Caco-2 (cell line): ENCODE measurements at regions not wholly inside any gene's neighbourhood (a gene's known extent, or its start where the extent isn't known, plus 50 kb on each side); places are given as distances from the start of the nearest gene placed in this dataset.

Source experiments
- BruUV-seq: library from RNA; stranded (reverse); fragments of 400-500 nt; replicated peaks from 2 replicates; lab custom pipeline; 2021; lab: Mats Ljungman, UMichigan
- CTCF ChIA-PET: fragments of 300-600 bp; sonication (Branson Sonifier 250); formaldehyde crosslinking; loops from one replicate; lab custom pipeline; 2022; ENCODE audit warnings: antibody characterized with exemption; lab: Charles Lee
- POLR2A ChIA-PET: fragments of 300-600 bp; sonication (Branson Sonifier 250); formaldehyde crosslinking; loops from one replicate; lab custom pipeline; 2022; ENCODE audit warnings: antibody characterized with exemption; lab: Charles Lee
- DNase-seq, 2 experiments: peaks; one replicate each; pipeline versions ENCODE4 v3.0.0 to v3.0.0-alpha.2; 2020 to 2022
- H3K27me3 ChIP-seq: replicated peaks from 2 replicates; pipeline ENCODE4 v1.6.0; 2011; ENCODE audit warnings: low read length; ENCODE audit not compliant: control insufficient read depth, insufficient read depth
- H3K36me3 ChIP-seq: 2 replicates; pipeline ENCODE4 v1.5.1; 2011; ENCODE audit warnings: low read length; ENCODE audit not compliant: control insufficient read depth, insufficient read depth
- H3K4me1 ChIP-seq: fragments of 250-450 bp; sonication (Bioruptor Pico); 2 replicates; pipeline ENCODE4 v1.5.1; 2020; ENCODE audit warnings: mild to moderate bottlenecking
- H3K4me3 ChIP-seq: 2 replicates; pipeline ENCODE4 v1.5.1; 2011; ENCODE audit warnings: low read depth, mild to moderate bottlenecking, control low read depth, low read length
- H3K9me3 ChIP-seq: fragments of 250-450 bp; sonication (Bioruptor Pico); 2 replicates; pipeline ENCODE4 v1.5.1; 2020; ENCODE audit warnings: mild to moderate bottlenecking, moderate library complexity
- H3K27ac Mint-ChIP-seq: one replicate; pipeline ENCODE4 v1.8.0; 2022; ENCODE audit warnings: mixed read lengths; ENCODE audit not compliant: unreplicated experiment
- H3K27me3 Mint-ChIP-seq: one replicate; pipeline ENCODE4 v1.8.0; 2022; ENCODE audit warnings: mixed read lengths; ENCODE audit not compliant: insufficient read depth, unreplicated experiment
- H3K36me3 Mint-ChIP-seq: one replicate; pipeline ENCODE4 v1.8.0; 2022; ENCODE audit warnings: mild to moderate bottlenecking, mixed read lengths; ENCODE audit not compliant: insufficient read depth, unreplicated experiment
- H3K4me1 Mint-ChIP-seq: one replicate; pipeline ENCODE4 v1.8.0; 2022; ENCODE audit warnings: low read depth, mixed read lengths; ENCODE audit not compliant: unreplicated experiment
- H3K4me3 Mint-ChIP-seq: one replicate; pipeline ENCODE4 v1.8.0; 2022; ENCODE audit warnings: mild to moderate bottlenecking, moderate library complexity, mixed read lengths; ENCODE audit not compliant: unreplicated experiment
- H3K9me3 Mint-ChIP-seq: one replicate; pipeline ENCODE4 v1.8.0; 2022; ENCODE audit warnings: mixed read lengths; ENCODE audit not compliant: unreplicated experiment
- intact Hi-C: fragments of 100-400 bp; cut with micrococcal nuclease; formaldehyde crosslinking; loops from one replicate; pipeline ENCODE4 v1.10.0; 2022; ENCODE audit not compliant: unreplicated experiment
- TF ChIP-seq, protein P1 (sequence below), 2 experiments: fragments of 200-600 bp in 1 of 2; IDR thresholded peaks; 1 replicate in 1 of 2; 2 replicates in 1 of 2; pipeline versions ENCODE4 v1.5.1 to v1.8.0; 2011 to 2022; ENCODE audit warnings: antibody characterized with exemption in 1 of 2, control low read depth in 1 of 2, inconsistent platforms in 1 of 2, low read depth in 1 of 2, low read length in 1 of 2, mild to moderate bottlenecking in 1 of 2, moderate library complexity in 1 of 2; ENCODE audit not compliant: insufficient read depth in 1 of 2, severe bottlenecking in 1 of 2, unreplicated experiment in 1 of 2

DNA sequence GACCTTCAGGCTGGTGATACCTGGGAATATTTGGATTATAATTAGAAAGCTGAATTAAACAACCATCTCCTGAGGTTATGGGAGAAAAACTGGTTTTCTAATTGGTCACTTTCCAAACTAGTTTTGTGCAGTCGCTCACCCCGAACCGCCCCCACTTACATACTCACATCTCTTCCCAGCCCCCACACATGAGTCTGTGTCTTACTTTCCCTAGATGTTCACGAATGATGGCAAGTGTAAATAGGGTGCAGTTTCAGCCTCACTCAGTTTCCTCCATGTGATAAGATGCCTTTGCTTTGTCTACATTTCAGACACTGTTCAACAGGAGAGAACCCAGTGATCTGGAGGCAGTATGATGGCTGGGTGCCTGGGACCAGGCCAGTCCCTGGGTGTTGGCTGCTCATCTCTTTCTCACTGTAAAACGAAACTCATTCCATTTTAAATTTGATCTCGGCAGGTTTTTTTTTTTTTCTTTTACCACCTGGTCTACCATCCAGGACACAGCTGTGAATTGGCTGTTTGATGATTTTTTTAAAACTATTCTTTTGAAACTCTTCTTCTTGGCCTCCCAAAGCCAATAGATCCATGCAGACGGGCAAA is 164.3 kb upstream of the RAB4A start:
- Mint-ChIP-seq H3K36me3 (no peaks in the 10 kb centered on the region), H3K4me1 (peaks cover 8% of the 10 kb centered on the region), H3K27me3 (no peaks in the 10 kb centered on the region), H3K4me3 (no peak overlapping the region), H3K27ac (no peak overlapping the region), H3K9me3 (no peaks in the 10 kb centered on the region)
- Histone ChIP-seq H3K9me3 (no peaks in the 10 kb centered on the region), H3K27me3 (no peaks in the 10 kb centered on the region), H3K4me1 (peaks cover 15% of the 10 kb centered on the region), H3K36me3 (no peaks in the 10 kb centered on the region), H3K4me3 (no peak overlapping the region)
- TF ChIP-seq, protein P1, sequence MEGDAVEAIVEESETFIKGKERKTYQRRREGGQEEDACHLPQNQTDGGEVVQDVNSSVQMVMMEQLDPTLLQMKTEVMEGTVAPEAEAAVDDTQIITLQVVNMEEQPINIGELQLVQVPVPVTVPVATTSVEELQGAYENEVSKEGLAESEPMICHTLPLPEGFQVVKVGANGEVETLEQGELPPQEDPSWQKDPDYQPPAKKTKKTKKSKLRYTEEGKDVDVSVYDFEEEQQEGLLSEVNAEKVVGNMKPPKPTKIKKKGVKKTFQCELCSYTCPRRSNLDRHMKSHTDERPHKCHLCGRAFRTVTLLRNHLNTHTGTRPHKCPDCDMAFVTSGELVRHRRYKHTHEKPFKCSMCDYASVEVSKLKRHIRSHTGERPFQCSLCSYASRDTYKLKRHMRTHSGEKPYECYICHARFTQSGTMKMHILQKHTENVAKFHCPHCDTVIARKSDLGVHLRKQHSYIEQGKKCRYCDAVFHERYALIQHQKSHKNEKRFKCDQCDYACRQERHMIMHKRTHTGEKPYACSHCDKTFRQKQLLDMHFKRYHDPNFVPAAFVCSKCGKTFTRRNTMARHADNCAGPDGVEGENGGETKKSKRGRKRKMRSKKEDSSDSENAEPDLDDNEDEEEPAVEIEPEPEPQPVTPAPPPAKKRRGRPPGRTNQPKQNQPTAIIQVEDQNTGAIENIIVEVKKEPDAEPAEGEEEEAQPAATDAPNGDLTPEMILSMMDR (IDR thresholded peaks at IDR 0.05; ENCODE audit: insufficient read depth in 1 of 2, low read depth in 1 of 2, low read length in 1 of 2, severe bottlenecking in 1 of 2, unreplicated experiment in 1 of 2), result no peak
- no TSS peak for BruUV-seq
- CTCF ChIA-PET, result no interaction called here
- intact Hi-C loops, result no loop called here
- POLR2A ChIA-PET, result no interaction called here
- DNase-seq, result no peak

DNA sequence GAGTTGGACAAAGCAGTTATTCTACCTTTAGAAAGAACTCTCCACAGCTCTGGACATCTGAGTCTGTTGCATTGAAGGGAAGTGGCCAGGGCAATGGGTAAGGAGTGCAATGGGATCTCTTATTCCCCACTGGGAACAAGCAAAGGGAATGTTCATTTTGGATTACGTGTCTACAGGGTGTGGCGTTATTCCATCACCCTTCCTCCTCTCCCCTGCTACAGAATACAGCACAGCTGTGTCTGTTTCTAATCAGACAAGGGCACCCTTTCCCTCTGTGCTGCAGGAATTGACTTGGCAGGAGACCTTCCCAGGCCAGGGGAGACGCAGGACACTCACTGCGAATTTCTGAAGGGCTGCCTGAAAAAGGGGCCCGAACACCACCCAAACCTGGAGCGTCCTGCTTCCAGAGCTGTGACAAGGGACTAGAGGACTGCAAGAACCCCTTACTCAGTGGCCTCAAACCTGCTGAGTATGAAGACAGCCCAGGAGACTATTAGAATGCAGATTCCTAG is 163.6 kb upstream of the RAB4A start:
- H3K4me3 ChIP-seq, result no peak overlapping the region
- TF ChIP-seq, protein P1 (IDR thresholded peaks at IDR 0.05; ENCODE audit: insufficient read depth in 1 of 2, low read depth in 1 of 2, low read length in 1 of 2, severe bottlenecking in 1 of 2, unreplicated experiment in 1 of 2), result no peak
- ChIA-PET CTCF (no interaction called here), POLR2A (no interaction called here)
- no peak for DNase-seq
- Mint-ChIP-seq H3K9me3 (no peaks in the 10 kb centered on the region), H3K4me1 (peaks cover 8% of the 10 kb centered on the region), H3K27me3 (no peaks in the 10 kb centered on the region), H3K4me3 (no peak overlapping the region), H3K36me3 (no peaks in the 10 kb centered on the region), H3K27ac (no peak overlapping the region)
- intact Hi-C loops, result no loop called here
- peaks cover 15% of the 10 kb centered on the region for H3K4me1 ChIP-seq
- H3K27me3 ChIP-seq, result no peaks in the 10 kb centered on the region
- BruUV-seq, result no TSS peak
- no peaks in the 10 kb centered on the region for H3K9me3 ChIP-seq
- H3K36me3 ChIP-seq, result no peaks in the 10 kb centered on the region

DNA sequence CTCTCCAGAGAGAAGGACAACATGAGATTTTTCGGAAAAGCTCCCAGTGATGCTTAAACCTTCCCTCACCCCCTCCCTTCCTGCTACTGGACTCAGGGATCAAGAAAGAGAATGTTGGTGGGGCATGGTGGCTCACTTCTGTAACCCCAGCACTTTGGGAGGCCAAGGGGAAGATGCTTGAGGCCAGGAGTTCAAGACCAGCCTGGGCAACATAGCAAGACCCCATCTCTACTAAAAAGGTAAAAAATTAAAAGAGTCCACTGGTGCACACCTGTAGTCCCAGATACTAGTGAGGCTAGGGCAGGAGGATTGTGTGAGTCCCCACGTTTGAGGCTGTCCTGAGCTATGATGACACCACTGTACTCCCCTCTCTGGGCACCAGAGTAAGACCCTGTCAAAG is 162.9 kb upstream of the RAB4A start:
- no TSS peak for BruUV-seq
- TF ChIP-seq, protein P1 (IDR thresholded peaks at IDR 0.05; ENCODE audit: insufficient read depth in 1 of 2, low read depth in 1 of 2, low read length in 1 of 2, severe bottlenecking in 1 of 2, unreplicated experiment in 1 of 2), result no peak
- peak overlapping the region; percentile 3 for H3K27ac Mint-ChIP-seq
- H3K36me3 Mint-ChIP-seq, result no peaks in the 10 kb centered on the region
- H3K4me1 ChIP-seq, result peaks cover 15% of the 10 kb centered on the region
- no peaks in the 10 kb centered on the region for H3K36me3 ChIP-seq
- H3K4me1 Mint-ChIP-seq, result peaks cover 8% of the 10 kb centered on the region
- no peaks in the 10 kb centered on the region for H3K9me3 Mint-ChIP-seq
- H3K27me3 ChIP-seq, result no peaks in the 10 kb centered on the region
- no peak overlapping the region for H3K4me3 ChIP-seq
- no peak overlapping the region for H3K4me3 Mint-ChIP-seq
- no peak for DNase-seq
- intact Hi-C loops, result no loop called here
- H3K27me3 Mint-ChIP-seq, result no peaks in the 10 kb centered on the region
- ChIA-PET POLR2A (no interaction called here), CTCF (no interaction called here)
- H3K9me3 ChIP-seq, result no peaks in the 10 kb centered on the region
